Tibial nerve (tissue), 4 donors: ENCODE measurements at regions not wholly inside any gene's neighbourhood (a gene's known extent, or its start where the extent isn't known, plus 50 kb on each side); places are given as distances from the start of the nearest gene placed in this dataset.

Experiments used
- DNase-seq, 2 donors: peaks; one replicate each; pipeline ENCODE4 v3.0.0-alpha.2; 2019; ENCODE audit warnings: low spot score in 2 of 2
- H3K27ac ChIP-seq, 4 donors: fragments of 200-600 bp; sonication (generic) in 3 of 4; one replicate each; pipeline ENCODE4 v1.5.1; 2017 to 2019; ENCODE audit warnings: mild to moderate bottlenecking in 1 of 4
- H3K27me3 ChIP-seq, 2 donors: fragments of 200-600 bp; sonication (generic) in 1 of 2; one replicate each; pipeline versions ENCODE4 v1.5.1 to v1.6.0; 2017 to 2019
- H3K36me3 ChIP-seq, 3 donors: fragments of 200-600 bp; sonication (generic); one replicate each; pipeline ENCODE4 v1.5.1; 2018 to 2019
- H3K4me1 ChIP-seq, 4 donors: fragments of 200-600 bp; sonication (generic) in 3 of 4; one replicate each; pipeline ENCODE4 v1.5.1; 2017 to 2019
- H3K4me3 ChIP-seq, 4 donors: fragments of 200-600 bp; sonication (generic) in 3 of 4; one replicate each; pipeline ENCODE4 v1.5.1; 2017 to 2019; ENCODE audit warnings: mild to moderate bottlenecking in 1 of 4, moderate library complexity in 1 of 4
- H3K9me3 ChIP-seq, 4 donors: fragments of 200-600 bp; sonication (generic) in 3 of 4; one replicate each; pipeline ENCODE4 v1.5.1; 2017 to 2019
- EP300 ChIP-seq, 2 donors: sonication (generic); formaldehyde crosslinking; IDR thresholded peaks; one replicate each; pipeline ENCODE4 v1.6.1; 2017; ENCODE audit warnings: antibody characterized with exemption in 2 of 2, mild to moderate bottlenecking in 1 of 2
- POLR2A ChIP-seq, 2 donors: fragments of 450-650 bp; IDR thresholded peaks; one replicate each; pipeline ENCODE4 v1.6.1; 2017; ENCODE audit warnings: antibody characterized with exemption in 2 of 2, mild to moderate bottlenecking in 2 of 2, moderate library complexity in 2 of 2
- WGBS, 2 donors: methylation state at CpG; one replicate each; pipeline ENCODE4 v1.1.5; 2018; 5-methylcytosine and 5-hydroxymethylcytosine counted together
- TF ChIP-seq, protein P1 (sequence below), 5 experiments: fragments of 200-600 bp in 3 of 5; fragments of 450-650 bp in 2 of 5; sonication (generic) in 3 of 5; IDR thresholded peaks; one replicate each; pipeline ENCODE4 v1.5.1; 2016 to 2019; ENCODE audit warnings: antibody characterized with exemption in 5 of 5, mild to moderate bottlenecking in 3 of 5, moderate library complexity in 2 of 5

- H3K36me3 ChIP-seq: no peaks in the 10 kb centered on the region
- DNase-seq: no peak
- H3K9me3 ChIP-seq: no peaks in the 10 kb centered on the region
- WGBS, 2 donors: 92 to 95% methylated on average over 4 of the region's 4 CpGs
- H3K4me1 ChIP-seq: no peaks in the 10 kb centered on the region
- H3K4me3 ChIP-seq: no peak overlapping the region
- no peaks in the 10 kb centered on the region for H3K27me3 ChIP-seq
- H3K27ac ChIP-seq: no peak overlapping the region
- TF ChIP-seq EP300 (IDR thresholded peaks at IDR 0.05): no peak
- no peak for TF ChIP-seq POLR2A (IDR thresholded peaks at IDR 0.05)
- TF ChIP-seq, protein P1, sequence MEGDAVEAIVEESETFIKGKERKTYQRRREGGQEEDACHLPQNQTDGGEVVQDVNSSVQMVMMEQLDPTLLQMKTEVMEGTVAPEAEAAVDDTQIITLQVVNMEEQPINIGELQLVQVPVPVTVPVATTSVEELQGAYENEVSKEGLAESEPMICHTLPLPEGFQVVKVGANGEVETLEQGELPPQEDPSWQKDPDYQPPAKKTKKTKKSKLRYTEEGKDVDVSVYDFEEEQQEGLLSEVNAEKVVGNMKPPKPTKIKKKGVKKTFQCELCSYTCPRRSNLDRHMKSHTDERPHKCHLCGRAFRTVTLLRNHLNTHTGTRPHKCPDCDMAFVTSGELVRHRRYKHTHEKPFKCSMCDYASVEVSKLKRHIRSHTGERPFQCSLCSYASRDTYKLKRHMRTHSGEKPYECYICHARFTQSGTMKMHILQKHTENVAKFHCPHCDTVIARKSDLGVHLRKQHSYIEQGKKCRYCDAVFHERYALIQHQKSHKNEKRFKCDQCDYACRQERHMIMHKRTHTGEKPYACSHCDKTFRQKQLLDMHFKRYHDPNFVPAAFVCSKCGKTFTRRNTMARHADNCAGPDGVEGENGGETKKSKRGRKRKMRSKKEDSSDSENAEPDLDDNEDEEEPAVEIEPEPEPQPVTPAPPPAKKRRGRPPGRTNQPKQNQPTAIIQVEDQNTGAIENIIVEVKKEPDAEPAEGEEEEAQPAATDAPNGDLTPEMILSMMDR (IDR thresholded peaks at IDR 0.05): no peak
These were observed 91.1 kb upstream of the KCNMB2 start for GRCh38 chr3:178445139-178445538.

DNA sequence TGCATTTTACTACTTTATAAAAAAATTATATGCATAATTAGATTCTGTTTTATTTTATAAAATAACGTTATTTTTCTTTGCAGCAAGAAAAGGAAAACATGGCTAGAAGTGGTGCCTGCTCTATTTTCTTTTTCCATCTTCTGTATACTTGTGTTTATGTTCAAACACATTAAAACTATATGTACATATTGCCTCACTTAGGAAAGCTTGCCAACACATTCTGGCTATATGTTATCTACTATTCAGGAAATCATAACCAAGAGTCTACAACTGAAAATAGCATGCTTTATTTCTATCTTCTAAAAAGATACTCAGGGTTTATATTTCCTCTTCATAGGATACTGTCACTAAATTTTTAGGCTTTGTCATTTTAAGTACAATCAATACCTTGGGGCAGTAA is 90.2 kb upstream of the KCNMB2 start:
- Histone ChIP-seq H3K9me3 (no peaks in the 10 kb centered on the region), H3K36me3 (no peaks in the 10 kb centered on the region), H3K4me1 (no peaks in the 10 kb centered on the region), H3K27ac (no peak overlapping the region), H3K4me3 (no peak overlapping the region), H3K27me3 (no peaks in the 10 kb centered on the region)
- 84 to 85% methylated on average over 1 of the region's 1 CpG for WGBS, 2 donors
- no peak for DNase-seq
- TF ChIP-seq EP300 (IDR thresholded peaks at IDR 0.05): no peak
- TF ChIP-seq, protein P1 (IDR thresholded peaks at IDR 0.05): no peak
- TF ChIP-seq POLR2A (IDR thresholded peaks at IDR 0.05): no peak

- no peak for DNase-seq
These were observed 85.8 kb upstream of the KCNMB2 start for GRCh38 chr3:178450476-178450875.

GRCh38 chr3:178451799-178452198 is 84.4 kb upstream of the KCNMB2 start:
- H3K36me3 ChIP-seq: no peaks in the 10 kb centered on the region
- no peaks in the 10 kb centered on the region for H3K27me3 ChIP-seq
- H3K27ac ChIP-seq: no peak overlapping the region
- TF ChIP-seq, protein P1 (IDR thresholded peaks at IDR 0.05): no peak
- TF ChIP-seq POLR2A (IDR thresholded peaks at IDR 0.05) (no peak), EP300 (IDR thresholded peaks at IDR 0.05) (no peak)
- peaks cover 0 to 2% (median 0%) of the 10 kb centered on the region in 4 donors for H3K4me1 ChIP-seq
- H3K9me3 ChIP-seq: no peaks in the 10 kb centered on the region
- no peak for DNase-seq
- no peak overlapping the region for H3K4me3 ChIP-seq

More at GRCh38 chr3:178450476-178450875, 85.8 kb upstream of the KCNMB2 start:
- H3K27me3 ChIP-seq: no peaks in the 10 kb centered on the region
- H3K4me1 ChIP-seq: no peaks in the 10 kb centered on the region
- no peak for TF ChIP-seq POLR2A (IDR thresholded peaks at IDR 0.05)
- TF ChIP-seq, protein P1 (IDR thresholded peaks at IDR 0.05): no peak
- H3K9me3 ChIP-seq: no peaks in the 10 kb centered on the region
- WGBS, 2 donors: 74% methylated on average over 3 of the region's 3 CpGs
- no peak overlapping the region for H3K27ac ChIP-seq
- H3K4me3 ChIP-seq: no peak overlapping the region
- no peaks in the 10 kb centered on the region for H3K36me3 ChIP-seq

DNA sequence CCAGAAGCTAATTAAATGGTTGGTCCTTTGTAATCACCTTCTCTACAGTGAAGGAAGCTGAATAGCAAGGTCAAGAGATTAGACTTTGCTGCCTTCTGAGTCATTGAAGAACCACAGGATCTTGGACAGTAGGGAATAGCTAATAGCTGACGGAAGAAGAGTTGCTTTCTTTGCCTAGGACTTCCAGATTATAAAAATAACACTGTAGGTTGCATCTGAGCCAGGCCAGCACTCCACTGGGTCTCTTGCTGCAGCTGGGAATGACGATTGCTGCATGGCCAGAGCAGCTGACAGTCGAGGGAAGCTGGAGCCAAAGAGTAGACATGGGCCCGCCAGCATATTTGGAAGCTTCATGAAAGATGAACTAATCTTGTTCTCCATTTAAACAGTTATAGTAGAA is 81.5 kb upstream of the KCNMB2 start:
- H3K27me3 ChIP-seq: no peaks in the 10 kb centered on the region
- H3K9me3 ChIP-seq: no peaks in the 10 kb centered on the region
- H3K36me3 ChIP-seq: no peaks in the 10 kb centered on the region
- H3K4me3 ChIP-seq: no peak overlapping the region
- TF ChIP-seq, protein P1 (IDR thresholded peaks at IDR 0.05): no peak
- no peak for TF ChIP-seq POLR2A (IDR thresholded peaks at IDR 0.05)
- TF ChIP-seq EP300 (IDR thresholded peaks at IDR 0.05): no peak
- no peak overlapping the region for H3K27ac ChIP-seq
- peaks cover 0 to 4% (median 0%) of the 10 kb centered on the region in 4 donors for H3K4me1 ChIP-seq
- DNase-seq: peak; percentile 16 to 38
- 52 to 74% methylated on average over 4 of the region's 4 CpGs for WGBS, 2 donors
